ENCODE measurements at regions not wholly inside any gene's neighbourhood (a gene's known extent, or its start where the extent isn't known, plus 50 kb on each side); places are given as distances from the start of the nearest gene placed in this dataset.

DNA sequence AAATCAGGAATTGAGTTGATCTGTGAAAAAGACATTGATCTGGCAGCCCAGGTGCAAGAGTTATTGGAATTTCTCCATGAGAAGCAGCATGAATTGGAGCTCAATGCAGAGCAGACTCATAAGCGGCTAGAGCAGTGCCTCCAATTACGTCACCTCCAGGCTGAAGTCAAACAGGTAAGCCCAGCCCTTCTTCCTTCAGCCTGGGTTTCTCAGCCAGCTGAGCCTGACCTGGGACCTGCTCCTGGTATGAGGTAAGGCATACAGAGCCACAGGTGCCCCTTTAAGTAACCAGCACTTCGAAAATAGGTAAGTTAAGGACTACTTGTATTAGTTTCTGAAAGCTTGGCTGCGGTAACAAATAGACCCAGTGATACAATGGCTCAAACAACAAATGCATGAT is 307.4 kb upstream of the UMPS start:
- no peak for TF ChIP-seq POLR2AphosphoS5 (IDR thresholded peaks at IDR 0.05)
- TF ChIP-seq, protein P1, sequence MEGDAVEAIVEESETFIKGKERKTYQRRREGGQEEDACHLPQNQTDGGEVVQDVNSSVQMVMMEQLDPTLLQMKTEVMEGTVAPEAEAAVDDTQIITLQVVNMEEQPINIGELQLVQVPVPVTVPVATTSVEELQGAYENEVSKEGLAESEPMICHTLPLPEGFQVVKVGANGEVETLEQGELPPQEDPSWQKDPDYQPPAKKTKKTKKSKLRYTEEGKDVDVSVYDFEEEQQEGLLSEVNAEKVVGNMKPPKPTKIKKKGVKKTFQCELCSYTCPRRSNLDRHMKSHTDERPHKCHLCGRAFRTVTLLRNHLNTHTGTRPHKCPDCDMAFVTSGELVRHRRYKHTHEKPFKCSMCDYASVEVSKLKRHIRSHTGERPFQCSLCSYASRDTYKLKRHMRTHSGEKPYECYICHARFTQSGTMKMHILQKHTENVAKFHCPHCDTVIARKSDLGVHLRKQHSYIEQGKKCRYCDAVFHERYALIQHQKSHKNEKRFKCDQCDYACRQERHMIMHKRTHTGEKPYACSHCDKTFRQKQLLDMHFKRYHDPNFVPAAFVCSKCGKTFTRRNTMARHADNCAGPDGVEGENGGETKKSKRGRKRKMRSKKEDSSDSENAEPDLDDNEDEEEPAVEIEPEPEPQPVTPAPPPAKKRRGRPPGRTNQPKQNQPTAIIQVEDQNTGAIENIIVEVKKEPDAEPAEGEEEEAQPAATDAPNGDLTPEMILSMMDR (IDR thresholded peaks at IDR 0.05), result no peak
- no peak for TF ChIP-seq EP300 (IDR thresholded peaks at IDR 0.05)
- TF ChIP-seq POLR2A (IDR thresholded peaks at IDR 0.05), result no peak

Data from stomach (tissue), 4 donors.